Prostate gland (tissue), 2 donors: ENCODE measurements at regions not wholly inside any gene's neighbourhood (a gene's known extent, or its start where the extent isn't known, plus 50 kb on each side); places are given as distances from the start of the nearest gene placed in this dataset.

ENCODE experiments used
- CTCF ChIP-seq, 4 experiments: fragments of 200-600 bp in 2 of 4; fragments of 450-650 bp in 2 of 4; sonication (generic) in 2 of 4; IDR thresholded peaks; 1 replicate in 3 of 4; 2 replicates in 1 of 4; pipeline ENCODE4 v1.5.1; 2016 to 2019; ENCODE audit warnings: antibody characterized with exemption in 4 of 4, mild to moderate bottlenecking in 2 of 4, moderate library complexity in 2 of 4
- POLR2A ChIP-seq: fragments of 450-650 bp; IDR thresholded peaks from one replicate; pipeline ENCODE4 v1.6.1; 2016; ENCODE audit warnings: antibody characterized with exemption, mild to moderate bottlenecking
- POLR2AphosphoS5 ChIP-seq: sonication (generic); formaldehyde crosslinking; IDR thresholded peaks from one replicate; pipeline ENCODE4 v1.6.1; 2017; ENCODE audit warnings: antibody characterized with exemption

- TF ChIP-seq CTCF (IDR thresholded peaks at IDR 0.05) (no peak), POLR2A (no peak), POLR2AphosphoS5 (no peak)
These were observed 306.2 kb downstream of the PIK3R1 start for GRCh38 chr5:68521776-68522175.
